Transverse colon (tissue), 4 donors: ENCODE measurements at regions not wholly inside any gene's neighbourhood (a gene's known extent, or its start where the extent isn't known, plus 50 kb on each side); places are given as distances from the start of the nearest gene placed in this dataset.

Experiments
- EP300 ChIP-seq: sonication (generic); formaldehyde crosslinking; IDR thresholded peaks from one replicate; pipeline ENCODE4 v1.6.1; 2017; ENCODE audit warnings: antibody characterized with exemption, low read depth
- POLR2A ChIP-seq: fragments of 450-650 bp; IDR thresholded peaks from one replicate; pipeline ENCODE4 v1.6.1; 2016; ENCODE audit warnings: antibody characterized with exemption, mild to moderate bottlenecking, moderate library complexity
- POLR2AphosphoS5 ChIP-seq, 3 donors: sonication (generic); formaldehyde crosslinking; IDR thresholded peaks; one replicate each; pipeline ENCODE4 v1.6.1; 2016; ENCODE audit warnings: antibody characterized with exemption in 3 of 3
- TF ChIP-seq, protein P1 (sequence below), 5 experiments: fragments of 200-600 bp in 3 of 5; fragments of 450-650 bp in 2 of 5; sonication (generic) in 3 of 5; IDR thresholded peaks; 1 replicate in 2 of 5; 2 replicates in 3 of 5; pipeline ENCODE4 v1.5.1; 2016 to 2017; ENCODE audit warnings: antibody characterized with exemption in 5 of 5, inconsistent platforms in 3 of 5, mild to moderate bottlenecking in 2 of 5, moderate library complexity in 1 of 5

GRCh38 chr9:110095776-110096175, 112.2 kb downstream of the C9orf152 start:
- TF ChIP-seq EP300 = no peak
- TF ChIP-seq, protein P1, sequence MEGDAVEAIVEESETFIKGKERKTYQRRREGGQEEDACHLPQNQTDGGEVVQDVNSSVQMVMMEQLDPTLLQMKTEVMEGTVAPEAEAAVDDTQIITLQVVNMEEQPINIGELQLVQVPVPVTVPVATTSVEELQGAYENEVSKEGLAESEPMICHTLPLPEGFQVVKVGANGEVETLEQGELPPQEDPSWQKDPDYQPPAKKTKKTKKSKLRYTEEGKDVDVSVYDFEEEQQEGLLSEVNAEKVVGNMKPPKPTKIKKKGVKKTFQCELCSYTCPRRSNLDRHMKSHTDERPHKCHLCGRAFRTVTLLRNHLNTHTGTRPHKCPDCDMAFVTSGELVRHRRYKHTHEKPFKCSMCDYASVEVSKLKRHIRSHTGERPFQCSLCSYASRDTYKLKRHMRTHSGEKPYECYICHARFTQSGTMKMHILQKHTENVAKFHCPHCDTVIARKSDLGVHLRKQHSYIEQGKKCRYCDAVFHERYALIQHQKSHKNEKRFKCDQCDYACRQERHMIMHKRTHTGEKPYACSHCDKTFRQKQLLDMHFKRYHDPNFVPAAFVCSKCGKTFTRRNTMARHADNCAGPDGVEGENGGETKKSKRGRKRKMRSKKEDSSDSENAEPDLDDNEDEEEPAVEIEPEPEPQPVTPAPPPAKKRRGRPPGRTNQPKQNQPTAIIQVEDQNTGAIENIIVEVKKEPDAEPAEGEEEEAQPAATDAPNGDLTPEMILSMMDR (IDR thresholded peaks at IDR 0.05) = no peak
- TF ChIP-seq POLR2A = no peak
- peak in 1 of 3 donors; percentile 8 for TF ChIP-seq POLR2AphosphoS5 (IDR thresholded peaks at IDR 0.05)
